Ovary (tissue), 3 donors: ENCODE measurements at regions not wholly inside any gene's neighbourhood (a gene's known extent, or its start where the extent isn't known, plus 50 kb on each side); places are given as distances from the start of the nearest gene placed in this dataset.

Experiments
- EP300 ChIP-seq: sonication (generic); formaldehyde crosslinking; IDR thresholded peaks from one replicate; pipeline ENCODE4 v1.6.1; 2017; ENCODE audit warnings: antibody characterized with exemption
- POLR2A ChIP-seq: fragments of 450-650 bp; IDR thresholded peaks from one replicate; pipeline ENCODE4 v1.6.1; 2017; ENCODE audit warnings: antibody characterized with exemption, mild to moderate bottlenecking, moderate library complexity
- TF ChIP-seq, protein P1 (sequence below), 3 donors: fragments of 450-650 bp in 2 of 3; fragments of 200-600 bp in 1 of 3; IDR thresholded peaks; one replicate each; pipeline versions ENCODE4 v1.5.1 to v1.8.0; 2016 to 2022; ENCODE audit warnings: antibody characterized with exemption in 3 of 3, mild to moderate bottlenecking in 1 of 3
- donor health status: DM: no; HTN: no; CAD: no.

DNA sequence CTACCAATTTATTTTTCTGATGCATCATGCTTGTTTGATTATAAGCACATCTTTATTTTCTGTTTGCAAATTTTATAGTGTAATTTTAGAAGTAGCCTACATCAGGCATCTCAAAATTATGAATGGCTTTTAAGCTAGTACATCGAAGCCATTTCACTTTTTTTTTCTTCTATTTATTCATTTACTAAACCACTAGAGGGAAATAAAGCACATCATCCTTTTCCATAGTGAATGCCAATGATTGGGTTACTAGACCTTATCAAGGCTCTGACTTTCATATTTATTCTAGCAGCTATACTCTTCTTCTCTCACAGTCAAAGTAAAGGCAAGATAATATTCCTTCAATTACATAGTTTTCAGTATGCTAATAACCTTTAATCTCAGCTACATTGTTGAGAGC lies 736.4 kb upstream of the LRFN5 start:
- TF ChIP-seq POLR2A (no peak), EP300 (no peak)
- TF ChIP-seq, protein P1, sequence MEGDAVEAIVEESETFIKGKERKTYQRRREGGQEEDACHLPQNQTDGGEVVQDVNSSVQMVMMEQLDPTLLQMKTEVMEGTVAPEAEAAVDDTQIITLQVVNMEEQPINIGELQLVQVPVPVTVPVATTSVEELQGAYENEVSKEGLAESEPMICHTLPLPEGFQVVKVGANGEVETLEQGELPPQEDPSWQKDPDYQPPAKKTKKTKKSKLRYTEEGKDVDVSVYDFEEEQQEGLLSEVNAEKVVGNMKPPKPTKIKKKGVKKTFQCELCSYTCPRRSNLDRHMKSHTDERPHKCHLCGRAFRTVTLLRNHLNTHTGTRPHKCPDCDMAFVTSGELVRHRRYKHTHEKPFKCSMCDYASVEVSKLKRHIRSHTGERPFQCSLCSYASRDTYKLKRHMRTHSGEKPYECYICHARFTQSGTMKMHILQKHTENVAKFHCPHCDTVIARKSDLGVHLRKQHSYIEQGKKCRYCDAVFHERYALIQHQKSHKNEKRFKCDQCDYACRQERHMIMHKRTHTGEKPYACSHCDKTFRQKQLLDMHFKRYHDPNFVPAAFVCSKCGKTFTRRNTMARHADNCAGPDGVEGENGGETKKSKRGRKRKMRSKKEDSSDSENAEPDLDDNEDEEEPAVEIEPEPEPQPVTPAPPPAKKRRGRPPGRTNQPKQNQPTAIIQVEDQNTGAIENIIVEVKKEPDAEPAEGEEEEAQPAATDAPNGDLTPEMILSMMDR (IDR thresholded peaks at IDR 0.05) = no peak
